ENCODE measurements at regions not wholly inside any gene's neighbourhood (a gene's known extent, or its start where the extent isn't known, plus 50 kb on each side); places are given as distances from the start of the nearest gene placed in this dataset.

DNA sequence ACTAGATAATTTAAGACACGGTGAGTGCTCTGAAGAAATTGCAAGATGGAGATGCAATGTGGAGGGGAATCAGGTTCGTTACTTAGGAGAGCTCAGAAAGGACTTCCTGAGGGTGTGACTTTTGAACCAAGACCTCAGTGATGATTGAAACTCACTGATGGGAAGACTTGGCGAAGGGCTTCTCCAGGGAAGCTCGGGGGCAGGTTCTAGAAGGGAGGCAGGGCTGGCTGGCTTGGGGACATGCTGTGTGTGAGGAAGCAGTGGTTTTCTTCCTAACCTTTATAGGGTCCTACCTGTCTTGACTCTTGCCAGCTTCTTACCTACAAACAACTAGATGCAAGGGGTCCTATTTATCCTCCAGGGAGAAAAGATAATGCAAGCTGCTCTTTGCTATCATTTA is 637.9 kb downstream of the ACTR3B start:
- no peak for TF ChIP-seq CTCF (conservative IDR thresholded peaks at IDR 0.05)
- Mint-ChIP-seq H3K4me3 (no peak overlapping the region), H3K4me1 (ENCODE audit: unreplicated experiment) (no peaks in the 10 kb centered on the region), H3K36me3 (no peaks in the 10 kb centered on the region), H3K9me3 (peaks cover 3% of the 10 kb centered on the region), H3K27me3 (no peaks in the 10 kb centered on the region), H3K27ac (no peak overlapping the region)
- no peak for DNase-seq (ENCODE audit: extremely low spot score, unreplicated experiment)

- H3K27me3 Mint-ChIP-seq = no peaks in the 10 kb centered on the region
- H3K36me3 Mint-ChIP-seq = no peaks in the 10 kb centered on the region
- H3K4me3 Mint-ChIP-seq = no peak overlapping the region
Measured at GRCh38 chr7:153397906-153398305, 638.4 kb downstream of the ACTR3B start.

GRCh38 chr7:153398370-153398769 is 638.8 kb downstream of the ACTR3B start:
- no peak overlapping the region for H3K27ac Mint-ChIP-seq
- DNase-seq (ENCODE audit: extremely low spot score, unreplicated experiment) = no peak
- H3K4me1 Mint-ChIP-seq (ENCODE audit: unreplicated experiment) = no peaks in the 10 kb centered on the region
- H3K4me3 Mint-ChIP-seq = no peak overlapping the region
- no peaks in the 10 kb centered on the region for H3K27me3 Mint-ChIP-seq
- TF ChIP-seq CTCF (conservative IDR thresholded peaks at IDR 0.05) = no peak
- peaks cover 3% of the 10 kb centered on the region for H3K9me3 Mint-ChIP-seq
- no peaks in the 10 kb centered on the region for H3K36me3 Mint-ChIP-seq

More at GRCh38 chr7:153397906-153398305, 638.4 kb downstream of the ACTR3B start:
- DNase-seq (ENCODE audit: extremely low spot score, unreplicated experiment) = no peak
- H3K4me1 Mint-ChIP-seq (ENCODE audit: unreplicated experiment) = no peaks in the 10 kb centered on the region
- H3K9me3 Mint-ChIP-seq = peaks cover 3% of the 10 kb centered on the region
- no peak overlapping the region for H3K27ac Mint-ChIP-seq
- no peak for TF ChIP-seq CTCF (conservative IDR thresholded peaks at IDR 0.05)

DNA sequence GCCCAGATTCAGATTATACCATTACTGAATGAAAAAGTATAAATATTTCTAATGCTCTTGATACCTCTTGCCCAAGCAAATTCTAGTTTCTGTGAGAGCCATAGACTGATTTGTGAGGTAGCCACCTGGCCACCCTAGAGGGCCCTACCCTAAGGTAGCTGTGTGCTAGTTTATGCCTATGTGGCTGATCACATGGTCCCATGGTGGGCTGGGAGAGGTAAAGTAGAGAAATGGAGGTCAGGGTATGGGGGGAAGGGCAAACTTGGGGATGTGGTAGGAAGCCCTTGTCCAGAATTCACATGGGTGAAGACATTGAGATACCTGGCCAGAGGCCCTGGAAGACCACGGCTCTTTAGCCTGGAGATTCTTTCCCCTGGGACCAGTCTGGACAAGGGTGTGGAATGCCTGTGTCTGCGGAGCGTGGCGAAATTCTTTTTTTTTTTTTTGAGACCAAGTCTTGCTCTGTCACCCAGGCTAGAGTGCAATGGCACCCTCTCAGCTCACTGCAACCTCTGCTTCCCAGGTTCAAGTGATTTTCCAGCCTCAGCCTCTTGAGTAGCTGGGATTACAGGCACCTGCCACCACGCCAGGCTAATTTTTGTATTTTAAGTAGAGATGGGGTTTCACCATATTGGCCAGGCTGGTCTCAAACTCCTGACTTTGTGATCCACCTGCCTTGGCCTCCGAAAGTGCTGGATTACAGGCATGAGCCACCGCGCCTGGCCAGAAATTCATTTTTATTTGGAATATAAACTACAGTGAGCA is 639.4 kb downstream of the ACTR3B start:
- Mint-ChIP-seq H3K27me3 (no peaks in the 10 kb centered on the region), H3K36me3 (no peaks in the 10 kb centered on the region), H3K9me3 (peaks cover 8% of the 10 kb centered on the region), H3K4me3 (no peak overlapping the region), H3K27ac (no peak overlapping the region), H3K4me1 (ENCODE audit: unreplicated experiment) (no peaks in the 10 kb centered on the region)
- DNase-seq (ENCODE audit: extremely low spot score, unreplicated experiment) = no peak
- TF ChIP-seq CTCF (conservative IDR thresholded peaks at IDR 0.05) = no peak

GRCh38 chr7:153399554-153399940 is 640.0 kb downstream of the ACTR3B start:
- no peak for TF ChIP-seq CTCF (conservative IDR thresholded peaks at IDR 0.05)
- DNase-seq (ENCODE audit: extremely low spot score, unreplicated experiment) = no peak
- H3K36me3 Mint-ChIP-seq = no peaks in the 10 kb centered on the region
- no peak overlapping the region for H3K4me3 Mint-ChIP-seq
- H3K27ac Mint-ChIP-seq = no peak overlapping the region
- no peaks in the 10 kb centered on the region for H3K27me3 Mint-ChIP-seq
- peaks cover 7% of the 10 kb centered on the region for H3K9me3 Mint-ChIP-seq
- H3K4me1 Mint-ChIP-seq (ENCODE audit: unreplicated experiment) = no peaks in the 10 kb centered on the region
